Astrocyte (in vitro differentiated cells and primary cell): ENCODE measurements at regions not wholly inside any gene's neighbourhood (a gene's known extent, or its start where the extent isn't known, plus 50 kb on each side); places are given as distances from the start of the nearest gene placed in this dataset.
"Not testable (repeated sequence)": the region's sequence is repeated elsewhere in the genome, so short reads cannot be mapped to it uniquely, and the experiment has no call there.

ENCODE experiments used
- DNase-seq: peaks from one replicate; pipeline ENCODE4 v3.0.0-alpha.2; 2010; ENCODE audit warnings: low read depth
- FAIRE-seq: peaks from 2 replicates; lab custom pipeline; 2011; peaks lifted over from hg19 to GRCh38; lab: Jason Lieb, UNC
- H2AFZ ChIP-seq: 2 replicates; pipeline ENCODE4 v1.6.0; 2012; ENCODE audit warnings: low read depth, low read length, inconsistent platforms
- H3K27ac ChIP-seq: 2 replicates; pipeline ENCODE4 v1.5.1; 2011; ENCODE audit warnings: low read depth, low read length, inconsistent platforms
- H3K27me3 ChIP-seq: 2 replicates; pipeline ENCODE4 v1.6.0; 2011; ENCODE audit warnings: low read length, inconsistent platforms; ENCODE audit not compliant: insufficient read depth
- H3K36me3 ChIP-seq: 2 replicates; pipeline ENCODE4 v1.5.1; 2011; ENCODE audit warnings: low read length, inconsistent platforms; ENCODE audit not compliant: insufficient read depth
- H3K4me1 ChIP-seq: 2 replicates; pipeline ENCODE4 v1.5.1; 2011; ENCODE audit warnings: low read length, inconsistent platforms; ENCODE audit not compliant: insufficient read depth
- H3K4me2 ChIP-seq: 2 replicates; pipeline ENCODE4 v1.6.0; 2012; ENCODE audit warnings: low read length, inconsistent platforms
- H3K4me3 ChIP-seq: 2 replicates; pipeline ENCODE4 v1.5.1; 2011; ENCODE audit warnings: low read depth, mild to moderate bottlenecking, low read length, inconsistent platforms; ENCODE audit not compliant: insufficient read depth
- H3K79me2 ChIP-seq: 2 replicates; pipeline ENCODE4 v1.6.0; 2012; ENCODE audit warnings: mild to moderate bottlenecking, low read length, inconsistent platforms; ENCODE audit not compliant: insufficient read depth
- H3K9ac ChIP-seq: 2 replicates; pipeline ENCODE4 v1.6.0; 2012; ENCODE audit warnings: mild to moderate bottlenecking, low read length, inconsistent platforms
- H3K9me3 ChIP-seq: 2 replicates; pipeline ENCODE4 v1.5.1; 2012; ENCODE audit warnings: low read depth, mild to moderate bottlenecking, low read length, inconsistent platforms; ENCODE audit not compliant: insufficient read depth
- H4K20me1 ChIP-seq: 2 replicates; pipeline ENCODE4 v1.6.0; 2012; ENCODE audit warnings: low read length, inconsistent platforms; ENCODE audit not compliant: insufficient read depth
- H3K27ac Mint-ChIP-seq: one replicate; pipeline ENCODE4 v1.8.0; 2021; ENCODE audit warnings: mild to moderate bottlenecking, mixed read lengths; ENCODE audit not compliant: unreplicated experiment
- H3K27me3 Mint-ChIP-seq: one replicate; pipeline ENCODE4 v1.8.0; 2021; ENCODE audit warnings: low read depth, mixed read lengths; ENCODE audit not compliant: unreplicated experiment
- H3K36me3 Mint-ChIP-seq: one replicate; pipeline ENCODE4 v1.8.0; 2021; ENCODE audit warnings: low read depth, mixed read lengths; ENCODE audit not compliant: unreplicated experiment
- H3K4me1 Mint-ChIP-seq: one replicate; pipeline ENCODE4 v1.8.0; 2021; ENCODE audit warnings: low read depth, mixed read lengths; ENCODE audit not compliant: unreplicated experiment
- H3K4me3 Mint-ChIP-seq: one replicate; pipeline ENCODE4 v1.8.0; 2021; ENCODE audit warnings: mild to moderate bottlenecking, moderate library complexity, mixed read lengths; ENCODE audit not compliant: unreplicated experiment
- H3K9me3 Mint-ChIP-seq: one replicate; pipeline ENCODE4 v1.8.0; 2021; ENCODE audit warnings: mild to moderate bottlenecking, mixed read lengths; ENCODE audit not compliant: unreplicated experiment
- EZH2 ChIP-seq: IDR thresholded peaks from 2 replicates; pipeline ENCODE4 v1.6.1; 2012; ENCODE audit warnings: mild to moderate bottlenecking, low read length, inconsistent platforms; ENCODE audit not compliant: insufficient read depth
- TF ChIP-seq, protein P1 (sequence below): IDR thresholded peaks from 2 replicates; pipeline ENCODE4 v1.5.1; 2011; ENCODE audit warnings: low read depth, mild to moderate bottlenecking, inconsistent platforms, low read length, moderate library complexity; ENCODE audit not compliant: insufficient read depth

GRCh38 chr5:173682313-173682712, 65.9 kb upstream of the BOD1 start:
- Histone ChIP-seq H3K27me3 (no peaks in the 10 kb centered on the region), H3K36me3 (no peaks in the 10 kb centered on the region), H4K20me1 (no peaks in the 10 kb centered on the region), H3K27ac (no peak overlapping the region), H3K4me3 (no peak overlapping the region), H3K4me2 (no peak overlapping the region), H2AFZ (no peak overlapping the region), H3K9ac (no peak overlapping the region), H3K4me1 (no peaks in the 10 kb centered on the region), H3K79me2 (no peaks in the 10 kb centered on the region), H3K9me3 (no peaks in the 10 kb centered on the region)
- FAIRE-seq (no peak), DNase-seq (no peak)
- Mint-ChIP-seq H3K9me3 (peaks cover 1% of the 10 kb centered on the region), H3K36me3 (no peaks in the 10 kb centered on the region), H3K4me1 (no peaks in the 10 kb centered on the region), H3K27me3 (no peaks in the 10 kb centered on the region), H3K4me3 (no peak overlapping the region), H3K27ac (no peak overlapping the region)
- TF ChIP-seq, protein P1, sequence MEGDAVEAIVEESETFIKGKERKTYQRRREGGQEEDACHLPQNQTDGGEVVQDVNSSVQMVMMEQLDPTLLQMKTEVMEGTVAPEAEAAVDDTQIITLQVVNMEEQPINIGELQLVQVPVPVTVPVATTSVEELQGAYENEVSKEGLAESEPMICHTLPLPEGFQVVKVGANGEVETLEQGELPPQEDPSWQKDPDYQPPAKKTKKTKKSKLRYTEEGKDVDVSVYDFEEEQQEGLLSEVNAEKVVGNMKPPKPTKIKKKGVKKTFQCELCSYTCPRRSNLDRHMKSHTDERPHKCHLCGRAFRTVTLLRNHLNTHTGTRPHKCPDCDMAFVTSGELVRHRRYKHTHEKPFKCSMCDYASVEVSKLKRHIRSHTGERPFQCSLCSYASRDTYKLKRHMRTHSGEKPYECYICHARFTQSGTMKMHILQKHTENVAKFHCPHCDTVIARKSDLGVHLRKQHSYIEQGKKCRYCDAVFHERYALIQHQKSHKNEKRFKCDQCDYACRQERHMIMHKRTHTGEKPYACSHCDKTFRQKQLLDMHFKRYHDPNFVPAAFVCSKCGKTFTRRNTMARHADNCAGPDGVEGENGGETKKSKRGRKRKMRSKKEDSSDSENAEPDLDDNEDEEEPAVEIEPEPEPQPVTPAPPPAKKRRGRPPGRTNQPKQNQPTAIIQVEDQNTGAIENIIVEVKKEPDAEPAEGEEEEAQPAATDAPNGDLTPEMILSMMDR = no peak
- no peak for TF ChIP-seq EZH2

DNA sequence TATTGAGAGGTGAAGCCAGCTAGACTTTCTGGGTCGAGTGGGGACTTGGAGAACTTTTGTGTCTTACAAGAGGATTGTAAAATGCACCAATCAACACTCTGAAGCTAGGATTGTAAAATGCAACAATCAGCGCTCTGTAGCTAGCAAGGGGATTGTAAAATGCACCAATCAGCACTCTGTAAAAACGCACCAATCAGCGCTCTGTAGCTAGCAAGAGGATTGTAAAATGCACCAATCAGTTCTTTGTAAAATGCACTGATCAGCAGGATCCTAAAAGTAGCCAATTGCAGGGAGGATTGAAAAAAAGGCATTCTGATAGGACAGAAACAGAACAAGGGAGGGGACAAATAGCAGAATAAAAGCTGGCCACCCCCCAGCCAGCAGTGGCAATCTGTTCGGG, 68.1 kb upstream of the BOD1 start:
- not testable (repeated sequence) for H3K27me3 ChIP-seq
- peaks cover 10% of the 10 kb centered on the region for H3K4me1 Mint-ChIP-seq

DNA sequence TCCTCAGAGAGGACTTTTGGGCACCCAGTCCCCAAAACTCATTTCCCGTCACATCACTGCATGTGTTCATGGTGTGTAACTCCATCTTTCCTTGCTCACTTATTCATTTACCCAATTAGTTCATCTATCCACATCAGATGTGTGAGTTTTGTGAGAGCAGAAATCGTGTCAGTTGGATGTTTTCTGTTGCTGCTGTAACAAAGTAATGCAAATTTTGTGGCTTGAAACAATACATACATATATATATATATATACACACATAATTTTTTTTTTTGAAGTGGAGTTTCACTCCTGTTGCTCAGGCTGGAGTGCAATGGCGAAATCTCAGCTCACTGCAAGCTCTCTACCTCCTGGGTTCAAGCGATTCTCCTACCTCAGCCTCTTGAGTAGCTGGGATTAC, 70.5 kb upstream of the BOD1 start:
- Histone ChIP-seq H3K4me1 (no peaks in the 10 kb centered on the region), H3K9me3 (no peaks in the 10 kb centered on the region), H4K20me1 (no peaks in the 10 kb centered on the region), H3K79me2 (no peaks in the 10 kb centered on the region), H3K36me3 (no peaks in the 10 kb centered on the region), H3K4me3 (no peak overlapping the region), H2AFZ (no peak overlapping the region), H3K27ac (no peak overlapping the region), H3K9ac (no peak overlapping the region), H3K27me3 (no peaks in the 10 kb centered on the region), H3K4me2 (no peak overlapping the region)
- peaks cover 1% of the 10 kb centered on the region for H3K9me3 Mint-ChIP-seq
- no peak overlapping the region for H3K4me3 Mint-ChIP-seq
- TF ChIP-seq EZH2 = no peak
- TF ChIP-seq, protein P1 = no peak
- DNase-seq (no peak), FAIRE-seq (no peak)
- H3K4me1 Mint-ChIP-seq = peaks cover 11% of the 10 kb centered on the region
- H3K27ac Mint-ChIP-seq = no peak overlapping the region
- H3K36me3 Mint-ChIP-seq = no peaks in the 10 kb centered on the region
- no peaks in the 10 kb centered on the region for H3K27me3 Mint-ChIP-seq

More for the DNA sequence above, 68.1 kb upstream of the BOD1 start:
- FAIRE-seq, H4K20me1 ChIP-seq, H2AFZ ChIP-seq, H3K9ac ChIP-seq, H3K36me3 Mint-ChIP-seq, H3K27ac ChIP-seq, H3K4me3 ChIP-seq, H3K36me3 ChIP-seq, DNase-seq, H3K27ac Mint-ChIP-seq, H3K79me2 ChIP-seq, H3K4me2 ChIP-seq, H3K4me1 ChIP-seq, H3K9me3 Mint-ChIP-seq, H3K4me3 Mint-ChIP-seq, H3K27me3 Mint-ChIP-seq, H3K9me3 ChIP-seq: not testable (repeated sequence)
